ENCODE measurements at regions not wholly inside any gene's neighbourhood (a gene's known extent, or its start where the extent isn't known, plus 50 kb on each side); places are given as distances from the start of the nearest gene placed in this dataset.
"Not testable (repeated sequence)": the region's sequence is repeated elsewhere in the genome, so short reads cannot be mapped to it uniquely, and the experiment has no call there.

DNA sequence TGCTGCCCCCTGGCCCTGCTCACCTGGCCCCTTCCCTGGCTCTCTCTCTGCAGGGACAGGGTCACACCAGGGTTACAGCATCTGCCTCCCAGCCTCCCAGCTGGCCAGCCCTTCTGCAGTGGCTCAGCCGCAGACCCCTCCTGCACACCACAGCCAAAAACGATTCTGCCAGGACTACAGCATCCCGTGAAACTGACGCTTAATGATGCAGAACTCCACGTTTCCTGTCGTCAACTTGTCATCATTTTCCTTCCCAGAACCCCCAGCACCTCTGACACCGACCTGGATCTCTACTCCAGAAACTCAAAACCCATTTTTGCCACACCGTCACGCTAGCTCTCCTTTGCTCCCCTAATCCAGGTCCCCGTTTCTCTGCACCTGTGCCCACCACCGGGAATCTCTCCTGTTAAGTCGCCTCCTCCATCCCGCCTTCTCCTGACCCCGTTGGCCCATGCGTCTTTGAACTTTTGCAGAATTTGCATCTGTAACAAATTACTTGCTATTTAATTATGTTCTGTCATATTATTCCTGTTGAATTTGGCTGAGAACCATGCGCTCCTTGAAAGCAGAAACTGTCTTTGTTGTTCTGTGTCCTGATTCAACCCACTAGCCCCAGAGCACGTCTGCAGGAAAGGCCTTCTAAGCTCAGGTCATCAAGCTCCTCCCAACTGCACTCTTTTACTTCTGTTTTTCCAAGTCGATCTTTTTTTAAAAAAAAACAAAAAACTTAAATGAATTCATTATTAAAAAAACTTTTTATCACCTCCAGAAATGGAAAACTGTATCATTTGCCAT lies 173.2 kb upstream of the COPS8 start:
- ATAC-seq (no peak), DNase-seq (ENCODE audit: low spot score) (no peak)

DNA sequence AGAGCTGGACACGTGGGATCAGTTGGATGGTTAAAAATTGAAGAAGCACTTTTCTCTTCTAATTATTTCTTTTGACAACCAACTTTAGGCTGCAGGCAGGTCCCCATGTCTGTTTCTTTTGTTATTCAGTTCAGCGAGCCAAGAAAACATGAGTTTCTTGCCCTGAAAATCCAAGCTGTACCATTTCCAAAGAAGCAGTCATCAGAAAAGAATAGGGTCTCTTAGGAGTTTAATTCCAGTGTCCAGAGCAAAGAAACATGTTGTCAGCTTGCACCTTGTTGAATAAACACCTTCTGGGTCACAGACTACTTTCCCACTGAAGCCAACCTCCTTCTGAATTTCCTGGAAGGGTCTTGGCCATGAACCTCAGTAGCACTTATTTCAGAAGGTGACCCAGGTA lies 170.5 kb upstream of the COPS8 start:
- DNase-seq (ENCODE audit: low spot score) = no peak
- no peak for ATAC-seq

DNA sequence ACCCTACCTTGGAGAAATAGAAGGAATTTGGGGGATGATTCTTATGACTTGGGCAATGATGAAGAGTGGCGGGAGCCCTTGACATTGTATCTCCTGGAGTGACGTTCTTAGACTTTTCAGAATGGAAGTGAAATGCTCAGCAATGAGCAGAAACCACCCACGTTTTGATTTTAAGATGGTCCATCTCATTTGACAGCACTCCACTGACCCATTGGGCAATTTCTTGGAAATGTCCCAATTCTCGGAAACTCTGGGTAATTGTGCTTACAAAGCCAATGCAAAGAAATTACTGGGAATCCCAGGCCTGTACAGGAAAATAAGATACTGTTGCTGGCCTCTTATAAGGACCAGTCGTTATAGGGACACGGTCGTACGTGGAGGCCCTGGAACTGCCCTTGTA lies 170.0 kb upstream of the COPS8 start:
- ATAC-seq (no peak), DNase-seq (ENCODE audit: low spot score) (no peak)

DNA sequence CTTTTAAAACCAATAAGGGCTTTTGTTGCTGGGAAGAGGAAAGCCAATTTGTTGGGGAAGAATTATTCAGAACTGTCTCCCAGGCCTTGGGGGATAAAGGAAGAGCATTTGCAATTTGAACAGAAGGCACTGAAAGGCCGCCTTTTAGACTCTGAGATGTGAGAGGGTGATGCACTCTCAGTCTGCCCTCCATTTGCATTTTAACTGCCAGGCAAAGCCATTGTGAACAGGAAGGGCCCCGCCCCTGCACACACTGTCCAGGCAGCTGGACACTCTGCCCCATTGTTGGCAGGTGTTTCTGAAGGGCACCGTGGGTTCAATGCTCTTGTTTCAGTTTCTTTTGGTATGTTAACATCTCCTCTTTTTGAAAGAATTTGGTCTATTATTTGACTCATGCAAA lies 169.5 kb upstream of the COPS8 start:
- DNase-seq (ENCODE audit: low spot score) (no peak), ATAC-seq (no peak)

DNA sequence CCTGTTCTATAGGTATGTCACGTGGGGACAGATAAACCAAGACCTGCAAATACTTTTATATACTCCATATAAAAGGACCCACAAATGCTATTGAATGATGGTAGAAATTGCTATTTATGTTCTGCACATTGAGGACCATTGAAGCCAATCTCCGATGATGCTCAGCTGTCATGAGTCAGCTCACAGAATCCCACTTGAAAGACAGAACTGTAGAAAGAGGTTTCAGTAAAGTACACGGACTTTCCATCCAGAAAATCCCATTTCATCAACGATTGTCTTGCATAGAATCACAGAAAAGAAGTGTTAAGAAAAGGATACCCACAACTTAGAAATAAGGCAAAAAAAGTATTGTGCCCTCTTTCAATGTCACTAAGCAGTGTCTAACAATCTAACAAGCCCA lies 169.0 kb upstream of the COPS8 start:
- DNase-seq (ENCODE audit: low spot score) (no peak), ATAC-seq (no peak)

DNA sequence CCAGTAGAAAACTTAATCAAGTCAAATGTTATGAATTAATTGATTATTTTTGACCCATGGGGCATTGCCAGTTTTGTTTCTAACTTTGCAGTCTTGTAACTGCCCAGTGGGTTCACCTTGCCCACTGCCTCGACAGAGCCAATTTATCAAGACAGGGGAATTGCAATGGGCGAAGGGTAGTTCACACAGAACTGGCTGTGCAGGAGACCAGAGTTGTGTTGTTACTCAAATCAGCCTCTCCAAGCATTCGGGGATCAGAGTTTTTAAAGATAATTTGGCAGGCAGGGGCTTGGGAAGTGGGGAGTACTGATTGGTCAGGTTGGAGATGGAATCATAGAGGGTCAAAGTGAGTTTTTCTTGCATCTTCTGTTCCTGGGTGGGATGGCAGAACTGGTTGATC lies 168.5 kb upstream of the COPS8 start:
- no peak for DNase-seq (ENCODE audit: low spot score)
- no peak for ATAC-seq

DNA sequence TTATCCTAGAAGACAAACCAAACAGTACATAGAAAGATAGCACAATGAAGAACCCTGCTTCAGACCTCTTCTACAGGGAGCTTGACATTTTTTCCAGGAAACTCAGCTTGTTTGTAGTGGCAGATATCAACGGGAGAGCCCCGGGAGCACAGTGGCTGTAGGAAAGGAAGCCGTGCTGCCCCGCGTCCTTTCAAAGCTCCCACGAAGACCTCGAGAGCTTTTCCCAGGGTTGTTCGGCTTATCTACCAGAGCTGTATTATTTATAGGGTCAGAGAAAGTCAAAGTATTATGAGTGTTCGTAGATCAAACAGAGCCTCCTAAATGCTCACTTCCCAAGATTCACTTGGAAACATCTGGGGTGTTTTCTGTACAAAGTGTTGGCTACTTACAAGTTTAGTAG lies 167.1 kb upstream of the COPS8 start:
- DNase-seq (ENCODE audit: low spot score) = no peak
- peak; percentile 44 for ATAC-seq

DNA sequence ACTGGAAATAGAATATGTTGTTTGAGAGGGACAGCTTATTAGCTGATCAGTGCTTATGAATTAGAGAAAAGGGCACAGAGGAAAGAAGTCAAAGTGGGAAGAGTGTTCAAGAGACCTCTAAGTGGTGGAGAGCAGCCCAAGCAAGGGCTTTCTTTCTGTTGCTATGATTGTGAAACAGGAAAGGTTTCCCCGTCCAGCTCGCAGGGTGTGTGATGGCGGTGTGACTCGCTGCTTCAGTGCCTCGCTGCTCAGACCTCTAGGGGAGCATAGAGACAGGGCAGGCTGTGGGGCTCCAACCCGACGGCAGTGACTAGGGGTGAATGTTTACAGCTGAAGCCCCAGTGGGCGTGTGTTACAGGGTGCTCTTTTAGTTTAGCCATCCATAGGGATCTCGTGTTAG lies 166.5 kb upstream of the COPS8 start:
- no peak for ATAC-seq
- DNase-seq (ENCODE audit: low spot score) = no peak

DNA sequence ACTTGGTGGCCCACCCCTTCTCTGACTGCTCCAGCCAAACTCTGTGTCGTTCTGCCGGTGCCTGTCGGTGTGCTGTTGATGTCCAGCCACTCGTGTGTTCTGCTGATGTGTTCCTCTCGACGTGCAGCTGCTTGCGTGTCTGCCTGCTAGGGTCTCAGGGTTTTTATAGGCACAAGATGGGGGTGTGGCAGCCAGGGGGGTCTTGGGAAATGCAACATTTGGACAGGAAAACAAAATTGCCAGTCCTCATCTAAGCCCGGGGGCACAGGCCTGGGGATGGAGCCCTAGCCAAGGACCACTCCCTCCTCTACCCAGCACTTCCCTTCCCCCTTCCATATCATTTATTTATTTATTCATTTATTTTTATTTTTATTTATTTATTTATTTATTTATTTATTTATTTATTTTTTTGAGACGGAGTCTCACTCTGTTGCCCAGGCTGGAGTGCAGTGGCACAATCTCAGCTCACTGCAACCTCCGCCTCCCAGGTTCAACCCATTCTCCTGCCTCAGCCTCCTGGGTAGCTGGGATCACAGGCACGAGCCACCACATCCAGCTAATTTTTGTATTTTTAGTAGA lies 165.8 kb upstream of the COPS8 start:
- ATAC-seq; DNase-seq (ENCODE audit: low spot score): not testable (repeated sequence)

DNA sequence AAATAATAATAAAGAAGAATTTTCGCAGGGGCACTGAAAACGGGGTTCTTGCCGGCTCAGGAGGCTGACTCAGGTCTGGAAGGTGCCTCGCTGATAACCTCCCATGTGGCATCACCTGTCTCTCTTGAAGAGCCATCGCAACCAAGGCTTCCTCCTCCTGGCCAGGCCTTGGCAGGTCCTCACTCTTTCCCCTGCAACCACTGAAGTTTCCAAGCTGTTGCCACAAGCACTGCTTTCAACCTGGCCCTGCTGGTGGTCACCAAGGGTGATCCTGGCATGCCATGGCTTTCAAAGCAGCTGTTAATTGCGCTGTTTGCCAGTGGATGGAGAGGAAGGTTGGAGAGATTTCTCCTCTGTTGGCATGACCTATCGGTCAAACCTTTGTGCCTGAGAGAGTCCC lies 163.6 kb upstream of the COPS8 start:
- DNase-seq (ENCODE audit: low spot score) (no peak), ATAC-seq (no peak)

DNA sequence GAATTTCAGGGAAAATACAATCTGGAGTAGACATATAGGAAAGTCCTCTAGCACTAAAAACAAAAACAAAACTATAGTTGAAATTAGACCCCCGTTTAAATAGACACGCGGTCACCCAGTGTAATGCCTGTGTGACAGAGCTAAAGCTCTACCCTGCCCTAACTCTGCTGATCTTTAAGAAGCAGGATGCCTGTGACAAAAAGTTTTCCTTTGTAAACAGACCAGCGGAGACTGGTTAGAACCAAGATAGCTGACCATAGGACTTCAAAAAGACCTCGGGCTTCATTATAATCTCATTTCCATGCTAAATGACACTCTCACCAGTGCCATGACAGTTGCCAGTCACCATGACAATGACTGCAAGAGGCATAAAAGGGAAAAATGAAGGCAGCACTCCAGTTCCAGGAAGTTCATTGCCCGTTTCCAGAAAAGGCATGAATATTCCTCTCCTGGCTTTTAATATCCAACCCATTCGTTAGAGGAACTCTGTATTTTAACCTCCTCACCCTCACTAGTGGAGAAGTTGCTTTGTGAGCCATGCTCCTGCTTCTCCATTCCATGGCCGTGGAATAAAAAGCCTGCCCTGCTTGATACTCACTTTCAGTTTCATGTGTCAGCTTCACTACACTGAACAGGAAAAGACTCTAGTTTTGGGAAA lies 157.2 kb upstream of the COPS8 start:
- peak; percentile 87 for ATAC-seq
- DNase-seq (ENCODE audit: low spot score) = no peak

DNA sequence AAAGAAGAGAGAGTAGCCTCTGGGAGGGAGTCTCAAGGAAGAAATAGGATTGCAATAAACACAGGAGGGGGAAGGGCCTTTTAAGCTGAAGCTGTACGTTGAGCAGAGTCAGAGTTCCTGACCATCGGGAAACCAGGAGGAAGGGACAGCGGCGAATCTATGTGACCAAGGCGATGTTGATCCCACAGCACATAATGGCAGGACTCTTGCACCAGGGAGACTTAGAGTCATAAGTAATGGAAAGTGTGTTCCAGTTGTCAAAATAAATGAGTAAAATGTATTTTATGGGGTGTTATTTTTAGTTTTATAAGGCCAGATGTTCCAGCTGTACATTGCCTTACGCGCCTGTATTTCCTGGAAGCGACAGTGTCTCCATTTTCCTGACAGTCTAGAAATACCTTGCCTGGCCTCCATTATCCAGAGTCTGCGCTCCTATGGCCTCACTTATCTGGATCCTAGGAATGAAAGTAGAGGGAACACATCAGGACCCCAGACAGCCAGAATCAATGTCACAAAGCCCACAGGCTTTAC lies 152.8 kb upstream of the COPS8 start:
- DNase-seq (ENCODE audit: low spot score) = no peak
- ATAC-seq = no peak

DNA sequence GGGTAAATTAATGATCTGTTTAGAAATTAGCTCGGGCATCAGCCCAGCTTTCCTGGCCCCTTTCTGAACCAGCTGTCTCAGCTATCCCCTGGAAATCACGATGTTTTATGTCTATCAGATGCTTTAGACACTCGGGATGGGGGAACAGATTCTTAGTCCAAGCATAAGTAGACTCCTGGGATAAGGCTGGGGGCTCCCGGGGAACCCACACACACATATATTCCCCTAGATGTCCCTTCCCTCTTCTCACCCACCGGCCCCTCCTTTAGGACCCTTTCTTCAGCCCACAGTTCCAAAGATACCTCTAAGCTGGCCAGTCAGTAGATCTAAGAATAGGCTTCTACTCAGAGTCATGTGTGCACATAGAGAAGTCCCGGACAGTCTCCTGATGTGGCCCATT lies 151.5 kb upstream of the COPS8 start:
- DNase-seq (ENCODE audit: low spot score) (no peak), ATAC-seq (no peak)

DNA sequence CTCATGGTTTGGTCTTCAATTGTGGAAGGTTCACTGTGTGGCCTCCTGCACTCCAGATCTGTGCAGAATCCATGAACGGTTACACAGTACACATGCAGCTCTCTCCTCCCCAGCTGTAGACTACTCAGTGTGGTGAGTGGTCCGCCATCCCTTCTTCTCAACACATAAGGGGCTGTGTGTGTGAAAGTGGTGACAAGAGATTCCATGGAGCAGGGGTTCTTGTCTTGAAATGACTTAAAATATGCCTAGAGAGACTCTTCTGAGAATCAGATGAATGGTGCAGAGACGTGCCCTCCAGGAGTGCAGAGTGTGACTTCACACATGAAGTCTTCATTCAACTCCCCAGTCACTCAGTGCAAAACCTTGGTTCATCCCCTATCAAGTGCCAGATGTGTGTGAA lies 151.0 kb upstream of the COPS8 start:
- DNase-seq (ENCODE audit: low spot score) = no peak
- no peak for ATAC-seq

DNA sequence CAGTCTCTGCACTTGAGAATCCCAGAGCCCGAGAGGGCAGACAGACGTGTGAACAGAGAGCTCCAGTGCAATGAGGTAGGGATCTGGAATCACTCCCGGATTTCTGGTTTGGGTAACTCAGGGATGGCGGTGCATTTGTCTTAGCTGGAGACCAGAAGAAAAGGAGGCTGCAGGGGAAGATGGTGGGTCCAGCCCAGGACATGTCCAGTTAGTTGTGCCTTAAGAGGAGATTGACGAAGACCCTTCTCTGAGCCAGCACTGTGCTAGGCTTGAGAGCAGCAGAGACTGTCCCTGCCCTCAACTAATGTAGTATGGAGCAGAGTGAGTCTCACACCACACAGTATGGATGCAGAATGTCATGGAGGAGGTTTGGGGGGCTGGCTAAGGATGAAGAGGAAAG lies 150.6 kb upstream of the COPS8 start:
- ATAC-seq (no peak), DNase-seq (ENCODE audit: low spot score) (no peak)

DNA sequence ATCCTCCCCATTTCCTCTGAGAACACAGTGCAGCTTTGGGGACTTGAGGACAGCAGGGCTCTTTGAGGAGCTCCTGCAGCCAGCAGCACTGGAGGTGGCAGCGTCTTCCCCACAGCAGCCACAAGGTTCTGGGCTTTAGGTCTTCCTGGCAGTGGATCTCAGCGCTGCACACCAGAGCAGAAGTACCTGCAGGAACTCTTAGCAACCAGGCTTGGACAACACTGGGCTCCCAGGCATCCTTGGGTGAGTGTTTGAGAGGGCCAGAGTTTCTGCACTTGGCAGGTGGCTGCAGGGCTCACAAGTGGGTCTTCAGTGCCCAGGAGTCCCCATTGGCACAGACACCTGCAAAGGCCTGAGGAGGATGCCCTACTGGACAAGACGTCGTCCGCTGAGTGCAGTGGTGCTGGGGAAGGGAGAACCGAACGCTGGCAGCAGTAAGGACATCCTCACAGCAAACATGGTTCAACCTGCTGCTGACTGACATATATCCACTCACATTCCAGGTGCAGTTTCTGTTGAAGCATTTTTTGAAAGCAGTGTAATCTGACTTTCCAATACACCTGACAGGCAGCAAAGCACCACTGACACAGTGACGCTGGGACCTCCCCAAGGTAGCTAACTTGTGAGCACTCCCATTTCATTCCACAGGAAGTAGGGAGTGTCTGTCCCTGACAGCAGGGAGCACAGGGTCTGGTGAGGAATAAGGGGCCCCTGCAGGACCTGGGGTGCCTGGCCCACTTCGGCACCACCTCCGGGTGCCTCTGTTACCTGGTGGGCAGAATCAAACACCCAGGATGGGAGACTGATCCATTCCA lies 149.9 kb upstream of the COPS8 start:
- DNase-seq (ENCODE audit: low spot score) = no peak
- ATAC-seq = no peak

DNA sequence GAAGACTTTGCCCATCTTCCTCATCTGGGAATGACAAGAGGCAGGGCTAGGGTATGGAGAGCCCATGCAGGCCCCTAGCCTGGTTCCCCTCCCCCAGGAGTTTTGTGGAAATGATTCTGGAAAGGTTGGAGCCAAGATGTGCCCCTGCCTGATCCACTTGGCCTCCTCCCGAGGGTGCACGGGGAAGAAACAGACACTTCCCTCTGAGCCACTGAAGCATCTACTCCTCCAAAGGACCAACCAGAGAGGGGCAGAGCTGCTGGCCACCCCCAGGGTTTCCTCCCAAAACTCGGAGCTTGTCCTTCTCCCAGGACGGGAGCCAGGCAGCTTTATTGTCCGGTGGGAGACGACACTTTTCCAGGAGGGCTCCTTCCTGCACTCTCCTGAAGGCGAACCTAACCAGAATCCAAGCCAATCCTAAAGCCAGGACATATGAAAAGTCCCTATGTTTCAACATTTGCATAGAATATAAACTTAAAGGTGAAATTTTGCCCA lies 149.2 kb upstream of the COPS8 start:
- ATAC-seq (no peak), DNase-seq (ENCODE audit: low spot score) (no peak)

DNA sequence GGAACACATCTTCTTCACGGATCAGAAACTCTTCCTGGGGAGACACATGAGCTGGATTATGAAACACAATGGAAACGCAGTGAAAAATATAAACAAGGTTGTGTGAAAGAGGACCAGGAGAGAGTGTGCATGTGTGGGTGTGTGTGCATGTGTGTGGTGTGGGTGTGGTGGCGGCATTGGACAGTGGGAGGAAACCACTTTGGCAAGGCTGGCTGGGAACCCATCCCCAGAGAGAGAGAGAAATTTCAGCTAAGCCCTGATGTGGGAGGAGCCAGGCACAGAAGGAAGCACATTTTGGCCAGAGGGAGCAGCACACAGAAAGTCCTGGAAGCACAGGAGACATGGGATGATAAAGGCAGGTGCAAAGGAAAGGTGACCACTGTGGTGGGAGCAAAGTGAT lies 147.6 kb upstream of the COPS8 start:
- DNase-seq (ENCODE audit: low spot score) = no peak
- no peak for ATAC-seq

DNA sequence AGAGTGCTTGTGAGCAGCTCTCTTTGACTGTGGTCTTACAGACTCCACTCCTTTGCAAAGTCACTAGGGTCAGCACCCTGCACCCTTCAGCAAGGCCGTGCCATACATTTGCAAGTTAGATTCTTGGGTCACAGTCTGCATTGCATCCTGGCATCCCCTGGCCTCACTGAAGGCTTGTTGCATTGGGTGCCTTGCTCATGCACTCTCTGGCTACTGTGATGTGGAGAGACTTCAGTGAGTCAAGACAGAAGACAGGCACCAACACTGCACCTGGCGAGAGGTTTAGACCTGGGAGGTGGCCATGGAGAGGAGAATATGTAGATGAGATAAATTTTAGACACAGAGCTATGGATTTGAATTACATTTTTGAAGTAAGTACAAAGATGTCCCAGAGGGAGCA lies 146.4 kb upstream of the COPS8 start:
- DNase-seq (ENCODE audit: low spot score) = peak; percentile 31
- no peak for ATAC-seq

DNA sequence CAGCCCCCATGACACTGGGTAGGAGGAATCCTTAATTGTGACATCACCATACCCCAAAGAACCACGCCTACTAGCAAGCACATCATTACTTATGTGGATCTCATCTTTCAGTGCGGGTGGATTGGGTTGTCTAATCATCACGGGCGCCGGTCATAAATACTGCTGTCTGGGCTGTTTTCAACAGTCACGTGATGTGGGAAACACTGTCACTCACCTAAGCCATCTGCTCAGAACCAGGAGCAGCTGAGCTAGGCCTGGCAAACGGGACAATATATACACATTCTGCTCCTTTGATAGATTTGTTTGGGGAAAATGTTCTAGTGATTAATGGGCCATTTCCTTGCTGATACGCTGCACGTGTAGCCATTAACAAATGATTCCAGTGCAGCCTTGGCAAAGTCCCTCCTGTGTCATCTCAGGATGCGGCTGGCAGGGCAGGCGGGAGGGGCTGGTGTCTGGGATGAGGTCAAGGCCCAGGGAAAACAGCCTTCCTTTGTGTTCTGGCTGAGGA lies 145.9 kb upstream of the COPS8 start:
- DNase-seq (ENCODE audit: low spot score) = peak; percentile 23
- peak; percentile 30 for ATAC-seq

DNA sequence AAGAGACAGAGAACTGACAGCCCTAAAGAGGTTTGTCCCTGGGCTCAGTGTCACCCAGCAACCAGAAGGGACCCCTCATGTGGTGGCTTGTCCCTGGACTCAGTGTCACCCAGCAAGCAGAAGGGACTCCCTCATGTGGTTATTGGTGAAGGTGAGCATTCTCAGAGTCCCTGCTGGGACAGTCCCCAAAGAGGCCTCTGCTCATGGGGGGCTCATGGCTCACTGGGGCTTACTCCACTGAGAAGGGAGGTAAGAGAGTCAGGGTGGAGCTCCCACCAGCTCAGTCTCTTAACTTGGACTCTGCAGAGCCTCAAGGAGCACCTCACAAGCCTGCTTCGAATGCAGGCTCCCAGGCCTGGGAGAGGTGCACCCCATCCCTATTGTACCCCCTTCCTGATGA lies 145.2 kb upstream of the COPS8 start:
- DNase-seq (ENCODE audit: low spot score) = peak; percentile 26
- ATAC-seq = no peak

Data from left lobe of liver (tissue), 2 donors.